A549 (cell line): ENCODE measurements at regions not wholly inside any gene's neighbourhood (a gene's known extent, or its start where the extent isn't known, plus 50 kb on each side); places are given as distances from the start of the nearest gene placed in this dataset.
A peak's percentile ranks its signal among the peaks of the same experiment; 100 is the strongest.

ENCODE experiments used
- ATAC-seq, 2 experiments: fragments of 200-7000 bp in 1 of 2; fragments of >200 bp in 1 of 2; cut with Nextera tagmentation in 1 of 2; cut with Tn5 transposase in 1 of 2; 3 replicates each; pipeline versions ENCODE4 v1.8.0 to v1.9.1; 2018 to 2020; ENCODE audit warnings: mild to moderate bottlenecking in 1 of 2, moderate library complexity in 1 of 2
- CTCF ChIA-PET: fragments of 300-600 bp; sonication (Branson Sonifier 250); formaldehyde crosslinking; extraction: SDS; loops from one replicate; lab custom pipeline; 2021; ENCODE audit warnings: antibody characterized with exemption, inconsistent platforms; lab: Yijun Ruan, JAX
- POLR2A ChIA-PET: fragments of 350-600 bp; formaldehyde crosslinking; extraction: SDS; loops from one replicate; lab custom pipeline; 2021; ENCODE audit warnings: antibody characterized with exemption, inconsistent platforms; lab: Yijun Ruan, JAX
- DNase-seq, 2 experiments: peaks; one replicate each; pipeline versions ENCODE4 v3.0.0 to v3.0.0-alpha.2; 2011 to 2016; ENCODE audit warnings: low read depth in 1 of 2, low spot score in 1 of 2
- FAIRE-seq: peaks from 2 replicates; lab custom pipeline; 2011; peaks lifted over from hg19 to GRCh38; lab: Jason Lieb, UNC
- H3K27ac ChIP-seq, 2 experiments: fragments of >200 bp; sonication (Bioruptor Twin); formaldehyde crosslinking; 3 replicates each; pipeline ENCODE4 v1.5.1; 2016 to 2017
- H3K4me1 ChIP-seq: fragments of >200 bp; sonication (Bioruptor Twin); formaldehyde crosslinking; 3 replicates; pipeline ENCODE4 v1.6.1; 2016
- H3K4me2 ChIP-seq: fragments of >200 bp; sonication (Bioruptor Twin); formaldehyde crosslinking; 3 replicates; pipeline ENCODE4 v1.6.1; 2016
- H3K4me3 ChIP-seq: fragments of >200 bp; sonication (Bioruptor Twin); formaldehyde crosslinking; 3 replicates; pipeline ENCODE4 v1.5.1; 2016
- H3K9me3 ChIP-seq: fragments of >200 bp; sonication (Bioruptor Twin); formaldehyde crosslinking; 3 replicates; pipeline ENCODE4 v1.6.1; 2016
- CEBPB ChIP-seq, 2 experiments: fragments of >200 bp in 1 of 2; sonication (Bioruptor Twin) in 1 of 2; formaldehyde crosslinking in 1 of 2; IDR thresholded peaks; 2 replicates each; pipeline ENCODE4 v1.6.1; 2012 to 2016
- CHD4 ChIP-seq: fragments of 200-600 bp; sonication (generic); IDR thresholded peaks from 2 replicates; pipeline ENCODE4 v1.6.1; 2016; ENCODE audit warnings: antibody characterized with exemption, mild to moderate bottlenecking, borderline replicate concordance
- EHF ChIP-seq: fragments of 250-450 bp; sonication (Bioruptor Pico); IDR thresholded peaks from 2 replicates; pipeline ENCODE4 v1.5.0; 2020; ENCODE audit warnings: mild to moderate bottlenecking
- EHMT2 ChIP-seq: fragments of 200-600 bp; sonication (generic); IDR thresholded peaks from 2 replicates; pipeline ENCODE4 v1.6.1; 2016; ENCODE audit warnings: antibody characterized with exemption, low read depth, mild to moderate bottlenecking, moderate library complexity
- EP300 ChIP-seq, 2 experiments: fragments of >200 bp; sonication (Bioruptor Twin); formaldehyde crosslinking; IDR thresholded peaks; 2 replicates in 1 of 2; 3 replicates in 1 of 2; pipeline ENCODE4 v1.6.1; 2016 to 2017
- FOSL2 ChIP-seq, 2 experiments: fragments of 450-650 bp in 1 of 2; fragments of >200 bp in 1 of 2; sonication (Bioruptor Twin) in 1 of 2; formaldehyde crosslinking; IDR thresholded peaks; 2 replicates each; pipeline versions ENCODE4 v1.5.0 to v1.6.1; 2016 to 2020; ENCODE audit warnings: mild to moderate bottlenecking in 1 of 2, moderate library complexity in 1 of 2
- FOXS1 ChIP-seq: fragments of 250-450 bp; sonication (Bioruptor Pico); IDR thresholded peaks from 2 replicates; pipeline ENCODE4 v1.5.0; 2020; ENCODE audit warnings: mild to moderate bottlenecking, moderate library complexity
- GATA3 ChIP-seq: IDR thresholded peaks from 2 replicates; pipeline ENCODE4 v1.6.1; 2012; ENCODE audit warnings: borderline replicate concordance
- HEYL ChIP-seq: fragments of 250-450 bp; sonication (Bioruptor Pico); IDR thresholded peaks from 2 replicates; pipeline ENCODE4 v1.8.0; 2021; ENCODE audit warnings: mild to moderate bottlenecking, moderate library complexity
- HOXA7 ChIP-seq: fragments of 250-450 bp; sonication (Bioruptor Pico); IDR thresholded peaks from 2 replicates; pipeline ENCODE4 v1.5.0; 2020; ENCODE audit warnings: mild to moderate bottlenecking, moderate library complexity
- HOXB13 ChIP-seq: fragments of 250-450 bp; sonication (Bioruptor Pico); IDR thresholded peaks from 2 replicates; pipeline ENCODE4 v1.5.0; 2020; ENCODE audit warnings: low read depth, mild to moderate bottlenecking, moderate library complexity
- JUNB ChIP-seq: fragments of >200 bp; sonication (Bioruptor Twin); formaldehyde crosslinking; IDR thresholded peaks from 2 replicates; pipeline ENCODE4 v1.6.1; 2016
- KDM1A ChIP-seq: fragments of 200-600 bp; sonication (generic); IDR thresholded peaks from 2 replicates; pipeline ENCODE4 v1.6.1; 2016; ENCODE audit warnings: low read depth, mild to moderate bottlenecking
- NPAS2 ChIP-seq: fragments of 250-450 bp; sonication (Bioruptor Pico); IDR thresholded peaks from 2 replicates; pipeline ENCODE4 v1.8.0; 2022; ENCODE audit warnings: mild to moderate bottlenecking, moderate library complexity, borderline replicate concordance
- NR3C1 ChIP-seq: fragments of >200 bp; sonication (Bioruptor Twin); formaldehyde crosslinking; IDR thresholded peaks from 3 replicates; pipeline ENCODE4 v1.6.1; 2017
- PHF8 ChIP-seq: fragments of 200-600 bp; sonication (generic); IDR thresholded peaks from 2 replicates; pipeline ENCODE4 v1.6.1; 2016; ENCODE audit warnings: low read depth, mild to moderate bottlenecking, antibody characterized with exemption, moderate library complexity, borderline replicate concordance
- POLR2A ChIP-seq: IDR thresholded peaks from 2 replicates; pipeline ENCODE4 v1.6.1; 2012; ENCODE audit warnings: mild to moderate bottlenecking, low read length
- RARB ChIP-seq: fragments of 250-450 bp; sonication (Bioruptor Pico); IDR thresholded peaks from 2 replicates; pipeline ENCODE4 v1.8.0; 2021; ENCODE audit warnings: mild to moderate bottlenecking, moderate library complexity
- RNF2 ChIP-seq: fragments of 200-600 bp; sonication (generic); IDR thresholded peaks from 2 replicates; pipeline ENCODE4 v1.6.1; 2016; ENCODE audit warnings: low read depth, mild to moderate bottlenecking, antibody characterized with exemption, moderate library complexity, borderline replicate concordance
- ZC3H11A ChIP-seq: fragments of 450-650 bp; IDR thresholded peaks from 2 replicates; pipeline ENCODE4 v1.6.1; 2014; ENCODE audit warnings: antibody characterized with exemption, mild to moderate bottlenecking
- ZNF302 ChIP-seq: fragments of 250-450 bp; sonication (Bioruptor Pico); IDR thresholded peaks from 2 replicates; pipeline ENCODE4 v1.9.0; 2021; ENCODE audit warnings: inconsistent platforms, mild to moderate bottlenecking, moderate library complexity
- whole genome bisulfite sequencing: methylation state at CpG from one replicate; pipeline ENCODE4 v1.1.6; 2017; ENCODE audit errors: missing lambda C conversion rate; 5-methylcytosine and 5-hydroxymethylcytosine counted together
- TF ChIP-seq, protein P1 (sequence below): fragments of >200 bp; sonication (Bioruptor Twin); formaldehyde crosslinking; IDR thresholded peaks from 2 replicates; pipeline ENCODE4 v1.6.1; 2016
- TF ChIP-seq, protein P2 (sequence below): fragments of 200-600 bp; sonication (generic); IDR thresholded peaks from 2 replicates; pipeline ENCODE4 v1.6.1; 2016; ENCODE audit warnings: antibody characterized with exemption, mild to moderate bottlenecking, moderate library complexity
- TF ChIP-seq, protein P3 (sequence below): IDR thresholded peaks from 2 replicates; pipeline ENCODE4 v1.6.1; 2012
- TF ChIP-seq, protein P4 (sequence below): fragments of 450-650 bp; IDR thresholded peaks from 2 replicates; pipeline ENCODE4 v1.6.1; 2014; ENCODE audit warnings: antibody characterized with exemption
- TF ChIP-seq, protein P5 (sequence below): fragments of 250-450 bp; sonication (Bioruptor Pico); IDR thresholded peaks from 2 replicates; pipeline ENCODE4 v1.5.0; 2020; ENCODE audit warnings: low read depth, mild to moderate bottlenecking, moderate library complexity

DNA sequence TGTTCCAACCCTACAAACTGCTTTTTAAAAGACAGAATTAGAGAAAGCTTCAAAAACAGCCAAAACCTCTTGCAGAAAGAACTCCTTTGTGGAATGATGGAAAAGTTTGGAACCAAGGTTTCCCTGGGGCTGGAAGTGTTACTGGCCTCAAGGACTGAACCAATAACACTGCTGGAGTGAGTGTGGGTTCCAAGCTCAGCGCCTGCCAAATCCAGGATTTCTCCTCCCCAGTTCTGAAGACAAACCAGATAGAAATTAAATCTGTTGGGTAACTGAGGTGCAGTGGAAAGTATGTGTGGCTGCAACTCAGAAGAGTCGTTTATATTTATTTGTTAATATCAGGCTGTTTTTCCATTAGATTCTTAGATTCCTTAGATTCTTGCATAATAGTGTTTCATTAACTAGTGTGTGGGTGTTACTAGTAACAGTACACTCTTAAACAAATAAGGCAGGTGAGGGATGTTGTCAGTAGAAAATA, 66.5 kb upstream of the FNDC3B start (continued):
- TF ChIP-seq, protein P1, sequence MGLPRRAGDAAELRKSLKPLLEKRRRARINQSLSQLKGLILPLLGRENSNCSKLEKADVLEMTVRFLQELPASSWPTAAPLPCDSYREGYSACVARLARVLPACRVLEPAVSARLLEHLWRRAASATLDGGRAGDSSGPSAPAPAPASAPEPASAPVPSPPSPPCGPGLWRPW = no peak

DNA sequence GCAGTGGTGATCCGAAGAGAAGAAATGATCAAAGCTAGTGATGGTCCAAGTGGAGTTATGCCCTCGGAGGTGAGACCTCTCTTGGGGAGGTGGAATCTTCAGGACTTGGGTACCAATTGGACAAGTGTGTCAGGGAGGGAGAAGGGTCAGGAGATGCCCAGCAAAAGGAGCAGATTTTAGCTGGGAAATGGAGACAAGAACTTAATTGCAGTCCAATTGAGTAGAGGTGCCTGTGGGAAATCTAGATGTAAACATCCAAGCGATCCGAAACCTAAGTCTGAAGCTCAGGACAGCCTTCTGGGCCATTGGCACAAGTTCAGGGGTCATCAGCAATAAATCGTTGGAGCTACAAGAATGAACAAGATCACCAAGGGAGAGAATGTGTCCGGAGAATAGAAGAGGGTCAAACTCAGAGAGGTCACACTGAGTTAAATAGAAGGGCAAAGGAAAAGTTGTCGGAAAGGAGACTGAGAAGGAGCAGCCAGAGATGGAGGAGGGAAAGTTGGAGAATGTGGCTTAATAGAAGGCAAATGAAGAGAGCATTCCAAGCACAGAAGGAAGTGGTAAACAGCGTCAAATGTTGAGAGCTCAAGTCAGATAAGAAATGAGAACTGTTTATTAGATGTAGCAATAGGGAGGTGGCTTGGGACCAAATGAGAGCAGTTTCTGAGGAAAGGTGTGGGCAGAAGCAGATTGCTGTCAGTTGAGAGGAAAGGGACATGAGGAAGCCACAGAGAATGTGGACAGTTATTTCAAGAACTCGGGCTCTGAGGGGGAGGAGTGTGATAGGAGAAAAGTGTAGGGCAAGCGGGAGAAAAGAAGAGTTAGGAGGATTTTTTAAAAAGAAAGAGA, 64.2 kb upstream of the FNDC3B start:
- no peak overlapping the region for H3K4me3 ChIP-seq
- no peak for FAIRE-seq
- TF ChIP-seq NR3C1 (no peak), HOXA7 (no peak), FOSL2 (IDR thresholded peaks at IDR 0.05) (no peak), FOSL2 (CRISPR knock-in tag; IDR thresholded peaks at IDR 0.05) (no peak), PHF8 (no peak), EHMT2 (no peak), FOXS1 (CRISPR knock-in tag) (no peak), ZC3H11A (no peak)
- TF ChIP-seq, protein P2, sequence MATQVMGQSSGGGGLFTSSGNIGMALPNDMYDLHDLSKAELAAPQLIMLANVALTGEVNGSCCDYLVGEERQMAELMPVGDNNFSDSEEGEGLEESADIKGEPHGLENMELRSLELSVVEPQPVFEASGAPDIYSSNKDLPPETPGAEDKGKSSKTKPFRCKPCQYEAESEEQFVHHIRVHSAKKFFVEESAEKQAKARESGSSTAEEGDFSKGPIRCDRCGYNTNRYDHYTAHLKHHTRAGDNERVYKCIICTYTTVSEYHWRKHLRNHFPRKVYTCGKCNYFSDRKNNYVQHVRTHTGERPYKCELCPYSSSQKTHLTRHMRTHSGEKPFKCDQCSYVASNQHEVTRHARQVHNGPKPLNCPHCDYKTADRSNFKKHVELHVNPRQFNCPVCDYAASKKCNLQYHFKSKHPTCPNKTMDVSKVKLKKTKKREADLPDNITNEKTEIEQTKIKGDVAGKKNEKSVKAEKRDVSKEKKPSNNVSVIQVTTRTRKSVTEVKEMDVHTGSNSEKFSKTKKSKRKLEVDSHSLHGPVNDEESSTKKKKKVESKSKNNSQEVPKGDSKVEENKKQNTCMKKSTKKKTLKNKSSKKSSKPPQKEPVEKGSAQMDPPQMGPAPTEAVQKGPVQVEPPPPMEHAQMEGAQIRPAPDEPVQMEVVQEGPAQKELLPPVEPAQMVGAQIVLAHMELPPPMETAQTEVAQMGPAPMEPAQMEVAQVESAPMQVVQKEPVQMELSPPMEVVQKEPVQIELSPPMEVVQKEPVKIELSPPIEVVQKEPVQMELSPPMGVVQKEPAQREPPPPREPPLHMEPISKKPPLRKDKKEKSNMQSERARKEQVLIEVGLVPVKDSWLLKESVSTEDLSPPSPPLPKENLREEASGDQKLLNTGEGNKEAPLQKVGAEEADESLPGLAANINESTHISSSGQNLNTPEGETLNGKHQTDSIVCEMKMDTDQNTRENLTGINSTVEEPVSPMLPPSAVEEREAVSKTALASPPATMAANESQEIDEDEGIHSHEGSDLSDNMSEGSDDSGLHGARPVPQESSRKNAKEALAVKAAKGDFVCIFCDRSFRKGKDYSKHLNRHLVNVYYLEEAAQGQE = no peak
- CTCF ChIA-PET = no interaction called here
- no peak for ATAC-seq
- H3K27ac ChIP-seq = peak overlapping the region in 1 of 2 experiments; percentile 26; a peak in 2 of 6 replicates
- H3K9me3 ChIP-seq = no peaks in the 10 kb centered on the region
- H3K4me1 ChIP-seq = peaks cover 16% of the 10 kb centered on the region
- POLR2A ChIA-PET = no interaction called here
- no peak overlapping the region for H3K4me2 ChIP-seq
- no peak for DNase-seq
- 91% methylated on average over 10 of the region's 10 CpGs for WGBS

DNA sequence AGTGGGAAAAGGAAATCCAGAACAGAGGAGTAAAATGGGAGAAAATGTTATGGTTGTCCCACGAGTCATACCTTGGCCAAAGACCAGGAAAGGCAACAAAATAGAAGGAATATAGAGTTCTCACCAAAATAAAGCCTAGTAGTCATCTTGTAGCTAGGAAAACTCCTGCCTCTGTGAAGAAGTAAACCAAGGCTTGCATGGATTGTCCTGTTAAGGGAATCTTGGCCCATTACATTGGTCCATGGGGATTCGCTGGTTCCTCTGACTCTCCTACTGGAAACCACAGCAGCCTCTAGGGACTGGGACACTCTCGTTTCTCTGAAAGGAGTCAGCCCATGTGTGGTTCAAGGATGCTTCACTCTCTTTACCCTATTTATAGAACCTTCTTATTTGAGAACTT, 62.9 kb upstream of the FNDC3B start:
- 0 out of 6 replicates have a peak overlapping the region, but pooled peaks of 1 of the 2 experiments have one; percentile 5 for H3K27ac ChIP-seq
- no peak for ATAC-seq
- H3K4me1 ChIP-seq = peaks cover 11% of the 10 kb centered on the region
- DNase-seq = no peak
- H3K4me3 ChIP-seq = no peak overlapping the region
- ChIA-PET CTCF (no interaction called here), POLR2A (no interaction called here)
- H3K4me2 ChIP-seq = no peak overlapping the region
- no peaks in the 10 kb centered on the region for H3K9me3 ChIP-seq
- no peak for FAIRE-seq
- TF ChIP-seq EHF (CRISPR knock-in tag) (no peak), HOXB13 (CRISPR knock-in tag) (no peak), RARB (CRISPR knock-in tag) (no peak), KDM1A (no peak)
- 70% methylated on average over 3 of the region's 3 CpGs for whole genome bisulfite sequencing

DNA sequence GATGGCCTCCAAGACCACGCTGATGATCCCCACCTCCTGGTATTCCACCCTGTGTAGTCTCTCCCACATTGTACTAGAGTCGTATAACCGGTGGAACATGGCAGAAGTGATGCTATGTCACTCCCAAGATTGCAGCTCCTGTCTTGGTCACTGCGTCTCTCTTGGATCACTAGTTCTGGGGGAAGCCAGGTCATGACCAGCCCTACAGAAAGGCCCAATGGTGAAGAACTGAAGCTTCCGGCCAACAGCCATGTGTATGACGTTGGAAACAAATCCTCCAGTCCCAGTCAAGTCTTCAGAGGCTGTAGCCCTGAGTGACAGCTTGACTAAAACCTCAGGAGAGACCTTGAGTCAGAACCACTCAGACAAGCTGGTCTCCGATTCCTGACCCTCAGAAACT, 61.9 kb upstream of the FNDC3B start:
- DNase-seq = no peak
- H3K4me1 ChIP-seq = peaks cover 7% of the 10 kb centered on the region
- FAIRE-seq = no peak
- H3K4me2 ChIP-seq = no peak overlapping the region
- ChIA-PET CTCF (no interaction called here), POLR2A (no interaction called here)
- H3K9me3 ChIP-seq = no peaks in the 10 kb centered on the region
- WGBS = 79% methylated on average over 7 of the region's 7 CpGs
- H3K27ac ChIP-seq = peak overlapping the region in 1 of 2 experiments; percentile 30; a peak in 1 of 6 replicates
- ATAC-seq = no peak
- no peak overlapping the region for H3K4me3 ChIP-seq
- TF ChIP-seq FOXS1 (CRISPR knock-in tag) (no peak), HEYL (CRISPR knock-in tag) (no peak), GATA3 (no peak), NR3C1 (no peak), RNF2 (no peak), ZNF302 (CRISPR knock-in tag) (no peak), CHD4 (no peak), NPAS2 (CRISPR knock-in tag) (no peak), JUNB (no peak), POLR2A (no peak), EHMT2 (no peak), CEBPB (IDR thresholded peaks at IDR 0.05) (no peak), EP300 (IDR thresholded peaks at IDR 0.05) (no peak)
- TF ChIP-seq, protein P3, sequence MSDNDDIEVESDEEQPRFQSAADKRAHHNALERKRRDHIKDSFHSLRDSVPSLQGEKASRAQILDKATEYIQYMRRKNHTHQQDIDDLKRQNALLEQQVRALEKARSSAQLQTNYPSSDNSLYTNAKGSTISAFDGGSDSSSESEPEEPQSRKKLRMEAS = no peak
- TF ChIP-seq, protein P4, sequence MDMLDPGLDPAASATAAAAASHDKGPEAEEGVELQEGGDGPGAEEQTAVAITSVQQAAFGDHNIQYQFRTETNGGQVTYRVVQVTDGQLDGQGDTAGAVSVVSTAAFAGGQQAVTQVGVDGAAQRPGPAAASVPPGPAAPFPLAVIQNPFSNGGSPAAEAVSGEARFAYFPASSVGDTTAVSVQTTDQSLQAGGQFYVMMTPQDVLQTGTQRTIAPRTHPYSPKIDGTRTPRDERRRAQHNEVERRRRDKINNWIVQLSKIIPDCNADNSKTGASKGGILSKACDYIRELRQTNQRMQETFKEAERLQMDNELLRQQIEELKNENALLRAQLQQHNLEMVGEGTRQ = no peak
- TF ChIP-seq, protein P5, sequence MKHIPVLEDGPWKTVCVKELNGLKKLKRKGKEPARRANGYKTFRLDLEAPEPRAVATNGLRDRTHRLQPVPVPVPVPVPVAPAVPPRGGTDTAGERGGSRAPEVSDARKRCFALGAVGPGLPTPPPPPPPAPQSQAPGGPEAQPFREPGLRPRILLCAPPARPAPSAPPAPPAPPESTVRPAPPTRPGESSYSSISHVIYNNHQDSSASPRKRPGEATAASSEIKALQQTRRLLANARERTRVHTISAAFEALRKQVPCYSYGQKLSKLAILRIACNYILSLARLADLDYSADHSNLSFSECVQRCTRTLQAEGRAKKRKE (CRISPR knock-in tag) = no peak
- TF ChIP-seq, protein P1 = no peak
- TF ChIP-seq, all 56 proteins: peak for 0
